Stomach (tissue), 4 donors: ENCODE measurements at regions not wholly inside any gene's neighbourhood (a gene's known extent, or its start where the extent isn't known, plus 50 kb on each side); places are given as distances from the start of the nearest gene placed in this dataset.

Experiments
- CTCF ChIP-seq, 7 experiments: fragments of 450-650 bp in 4 of 7; fragments of 200-600 bp in 3 of 7; sonication (generic) in 3 of 7; IDR thresholded peaks; one replicate each; pipeline ENCODE4 v1.5.1; 2016 to 2019; ENCODE audit warnings: antibody characterized with exemption in 7 of 7, control low read depth in 2 of 7, mild to moderate bottlenecking in 1 of 7
- POLR2A ChIP-seq, 4 donors: fragments of 450-650 bp; IDR thresholded peaks; one replicate each; pipeline ENCODE4 v1.6.1; 2016; ENCODE audit warnings: antibody characterized with exemption in 4 of 4, control low read depth in 2 of 4, mild to moderate bottlenecking in 1 of 4, moderate library complexity in 1 of 4

DNA sequence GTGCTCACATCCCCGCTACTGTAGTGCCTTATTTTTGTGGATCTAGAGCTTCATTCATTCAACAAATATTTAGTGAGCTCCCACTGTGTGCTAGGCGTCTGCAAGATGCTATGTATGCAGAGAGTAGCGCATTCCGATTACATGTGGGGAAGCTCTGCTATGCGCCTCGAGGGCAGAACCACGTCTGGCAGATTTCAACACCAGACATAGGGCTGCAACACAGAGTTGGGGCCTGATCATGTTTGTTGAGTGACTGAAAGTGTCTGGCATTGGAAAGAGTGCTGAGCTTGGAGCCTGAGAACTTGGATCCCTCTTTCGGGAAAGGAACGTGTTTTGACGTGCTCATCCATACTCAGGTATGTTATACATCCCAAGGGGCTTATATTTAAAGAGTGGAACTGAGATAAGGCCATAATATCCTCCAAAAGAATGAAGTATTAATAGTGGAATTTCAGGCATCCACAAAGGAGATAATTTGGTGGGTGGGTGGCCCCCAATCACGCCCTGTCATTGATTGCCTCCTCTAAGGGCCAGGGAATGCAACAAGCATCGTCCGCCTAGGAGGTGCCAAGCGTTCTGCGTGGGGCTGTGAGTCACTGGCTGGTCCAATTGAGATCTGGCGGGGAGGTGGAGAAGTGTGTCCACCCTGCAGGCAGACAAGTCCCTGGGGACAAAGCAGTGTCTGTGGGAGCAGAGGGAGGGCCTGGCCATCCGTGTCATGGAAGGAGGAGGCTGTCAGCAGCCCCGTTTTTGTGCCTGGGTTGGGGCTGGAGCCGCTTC, 62.8 kb upstream of the ZBTB40 start:
- TF ChIP-seq CTCF (IDR thresholded peaks at IDR 0.05) = no peak
- TF ChIP-seq POLR2A (IDR thresholded peaks at IDR 0.05) = no peak
